GM18520 (cell line): ENCODE measurements at regions not wholly inside any gene's neighbourhood (a gene's known extent, or its start where the extent isn't known, plus 50 kb on each side); places are given as distances from the start of the nearest gene placed in this dataset.

ENCODE experiments used
- ATAC-seq: cut with Tn5 transposase; IDR thresholded peaks from one replicate; pipeline ENCODE4 v1.9.1; 2021; ENCODE audit not compliant: unreplicated experiment

GRCh38 chr7:22676385-22676784 is 50.6 kb upstream of the IL6 start:
- ATAC-seq = no peak

GRCh38 chr7:22675917-22676343 is 51.1 kb upstream of the IL6 start:
- ATAC-seq = no peak

GRCh38 chr7:22675421-22675820 is 51.6 kb upstream of the IL6 start:
- ATAC-seq = no peak

GRCh38 chr7:22672846-22673680 is 53.9 kb upstream of the IL6 start:
- peak; percentile 67 for ATAC-seq

GRCh38 chr7:22671177-22671879 is 55.7 kb upstream of the IL6 start:
- ATAC-seq = no peak

GRCh38 chr7:22670422-22670815 is 56.6 kb upstream of the IL6 start:
- ATAC-seq = no peak

- no peak for ATAC-seq
Observed at GRCh38 chr7:22669692-22670421, 57.1 kb upstream of the IL6 start.

GRCh38 chr7:22668971-22669401 is 58.0 kb upstream of the IL6 start:
- ATAC-seq = no peak

- ATAC-seq = no peak
Observed at GRCh38 chr7:22667562-22668239, 59.3 kb upstream of the IL6 start.

- ATAC-seq = no peak
Observed at GRCh38 chr7:22667187-22667561, 59.8 kb upstream of the IL6 start.

- no peak for ATAC-seq
Observed at GRCh38 chr7:22666732-22667131, 60.3 kb upstream of the IL6 start.

GRCh38 chr7:22665923-22666322 is 61.1 kb upstream of the IL6 start:
- no peak for ATAC-seq

- ATAC-seq = no peak
Observed at GRCh38 chr7:22664988-22665798, 61.8 kb upstream of the IL6 start.

GRCh38 chr7:22663721-22664120 is 63.3 kb upstream of the IL6 start:
- ATAC-seq = no peak

GRCh38 chr7:22663357-22663718 is 63.7 kb upstream of the IL6 start:
- no peak for ATAC-seq

- peak; percentile 51 for ATAC-seq
Observed at GRCh38 chr7:22662556-22663356, 64.2 kb upstream of the IL6 start.

- ATAC-seq = peak; percentile 39
Observed at GRCh38 chr7:22662036-22662435, 65.0 kb upstream of the IL6 start.

GRCh38 chr7:22660732-22661131 is 66.3 kb upstream of the IL6 start:
- ATAC-seq = no peak

GRCh38 chr7:22660293-22660692 is 66.7 kb upstream of the IL6 start:
- ATAC-seq = no peak

- ATAC-seq = no peak
Observed at GRCh38 chr7:22659741-22660140, 67.3 kb upstream of the IL6 start.
